Lower lobe of right lung (tissue), 2 donors: ENCODE measurements at regions not wholly inside any gene's neighbourhood (a gene's known extent, or its start where the extent isn't known, plus 50 kb on each side); places are given as distances from the start of the nearest gene placed in this dataset.

Experiments used
- ATAC-seq, 2 donors: fragments of 200-7000 bp; cut with Tn5 transposase; one replicate each; pipeline ENCODE4 v1.9.1; 2020 to 2022; ENCODE audit warnings: mild to moderate bottlenecking in 2 of 2, moderate library complexity in 2 of 2
- DNase-seq: peaks from one replicate; pipeline ENCODE4 v3.0.0-alpha.2; 2020
- H3K27ac ChIP-seq: fragments of 200-600 bp; one replicate; pipeline ENCODE4 v1.8.0; 2022
- H3K27me3 ChIP-seq: fragments of 200-600 bp; one replicate; pipeline ENCODE4 v1.8.0; 2022; ENCODE audit warnings: low read depth
- H3K36me3 ChIP-seq: fragments of 200-600 bp; one replicate; pipeline ENCODE4 v1.8.0; 2022; ENCODE audit warnings: mild to moderate bottlenecking
- H3K4me1 ChIP-seq: fragments of 200-600 bp; one replicate; pipeline ENCODE4 v1.8.0; 2022
- H3K4me3 ChIP-seq: fragments of 200-600 bp; one replicate; pipeline ENCODE4 v1.8.0; 2022; ENCODE audit warnings: mild to moderate bottlenecking
- H3K9me3 ChIP-seq: fragments of 200-600 bp; one replicate; pipeline ENCODE4 v1.8.0; 2022
- intact Hi-C: fragments of 100-400 bp; cut with DNase I; formaldehyde crosslinking; loops from one replicate; pipeline ENCODE4 v1.11.0; 2022
- TF ChIP-seq, protein P1 (sequence below): fragments of 200-600 bp; IDR thresholded peaks from one replicate; pipeline ENCODE4 v1.8.0; 2022; ENCODE audit warnings: antibody characterized with exemption, mild to moderate bottlenecking
- donor health status: DM: no; HTN: yes; CAD: no; lungs with severe emphysema.

- no peaks in the 10 kb centered on the region for H3K9me3 ChIP-seq
- H3K4me3 ChIP-seq: no peak overlapping the region
- peaks cover 15% of the 10 kb centered on the region for H3K27me3 ChIP-seq
- H3K27ac ChIP-seq: no peak overlapping the region
- TF ChIP-seq, protein P1, sequence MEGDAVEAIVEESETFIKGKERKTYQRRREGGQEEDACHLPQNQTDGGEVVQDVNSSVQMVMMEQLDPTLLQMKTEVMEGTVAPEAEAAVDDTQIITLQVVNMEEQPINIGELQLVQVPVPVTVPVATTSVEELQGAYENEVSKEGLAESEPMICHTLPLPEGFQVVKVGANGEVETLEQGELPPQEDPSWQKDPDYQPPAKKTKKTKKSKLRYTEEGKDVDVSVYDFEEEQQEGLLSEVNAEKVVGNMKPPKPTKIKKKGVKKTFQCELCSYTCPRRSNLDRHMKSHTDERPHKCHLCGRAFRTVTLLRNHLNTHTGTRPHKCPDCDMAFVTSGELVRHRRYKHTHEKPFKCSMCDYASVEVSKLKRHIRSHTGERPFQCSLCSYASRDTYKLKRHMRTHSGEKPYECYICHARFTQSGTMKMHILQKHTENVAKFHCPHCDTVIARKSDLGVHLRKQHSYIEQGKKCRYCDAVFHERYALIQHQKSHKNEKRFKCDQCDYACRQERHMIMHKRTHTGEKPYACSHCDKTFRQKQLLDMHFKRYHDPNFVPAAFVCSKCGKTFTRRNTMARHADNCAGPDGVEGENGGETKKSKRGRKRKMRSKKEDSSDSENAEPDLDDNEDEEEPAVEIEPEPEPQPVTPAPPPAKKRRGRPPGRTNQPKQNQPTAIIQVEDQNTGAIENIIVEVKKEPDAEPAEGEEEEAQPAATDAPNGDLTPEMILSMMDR: no peak
- ATAC-seq (no peak), DNase-seq (no peak)
- H3K36me3 ChIP-seq: no peaks in the 10 kb centered on the region
- intact Hi-C loops: no loop called here
- H3K4me1 ChIP-seq: no peaks in the 10 kb centered on the region
These were observed 155.1 kb downstream of the HIPK3 start for GRCh38 chr11:33412241-33412640.

DNA sequence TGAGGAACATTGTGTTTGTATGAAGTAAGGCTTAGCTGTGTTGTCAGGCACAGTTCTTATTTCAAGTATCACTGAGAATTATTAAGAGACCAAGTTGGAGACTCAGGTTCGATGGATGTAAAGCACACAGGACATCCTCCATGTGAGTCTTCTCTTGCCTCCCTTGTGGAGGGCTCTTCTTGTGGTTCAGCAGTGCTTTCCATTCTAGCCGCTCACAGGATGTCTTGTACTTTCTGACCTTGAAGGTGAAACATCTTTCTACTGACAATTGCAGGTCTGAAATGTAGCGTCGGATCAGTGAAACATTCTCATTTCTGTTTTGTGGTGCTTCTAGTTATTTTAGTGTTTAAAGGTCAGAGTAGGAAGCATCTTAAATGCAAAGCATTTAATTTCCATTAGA lies 154.6 kb downstream of the HIPK3 start:
- intact Hi-C loops: no loop called here
- peaks cover 11% of the 10 kb centered on the region for H3K27me3 ChIP-seq
- H3K9me3 ChIP-seq: no peaks in the 10 kb centered on the region
- H3K27ac ChIP-seq: no peak overlapping the region
- no peak for DNase-seq
- ATAC-seq: no peak
- TF ChIP-seq, protein P1: no peak
- no peaks in the 10 kb centered on the region for H3K36me3 ChIP-seq
- no peaks in the 10 kb centered on the region for H3K4me1 ChIP-seq
- H3K4me3 ChIP-seq: no peak overlapping the region

DNA sequence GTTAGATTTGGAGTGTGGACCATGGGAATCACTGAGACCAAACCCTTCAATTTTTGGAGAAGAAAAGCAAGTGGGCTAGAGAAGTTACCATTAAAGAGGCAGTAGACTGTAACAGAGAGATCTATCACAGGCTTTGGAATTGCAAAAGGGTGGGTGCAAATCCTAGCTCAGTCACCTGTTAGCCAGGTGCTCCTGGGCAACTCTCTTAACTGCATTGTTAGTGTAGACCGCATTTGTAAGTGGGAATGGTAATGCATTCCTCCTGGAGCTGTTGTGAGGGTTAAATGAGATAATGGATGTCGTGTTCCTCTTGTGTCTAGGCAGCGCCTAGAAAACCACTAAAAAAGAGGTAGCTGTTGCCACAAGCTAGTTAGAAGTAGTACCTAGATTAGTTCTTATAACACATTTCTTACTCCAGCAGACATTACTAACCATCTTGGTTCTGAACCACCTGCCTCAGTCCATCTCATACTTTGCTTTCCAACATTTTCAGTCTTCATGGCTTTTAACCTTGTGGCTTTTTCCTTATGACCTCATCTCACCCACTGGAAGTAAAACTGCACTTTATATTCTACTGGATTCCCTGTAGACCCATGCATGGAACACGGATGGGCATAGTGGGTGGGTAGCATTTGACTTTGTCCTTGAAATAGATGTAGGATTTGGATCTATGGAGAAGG lies 153.0 kb downstream of the HIPK3 start:
- DNase-seq (no peak), ATAC-seq (no peak)
- no peak overlapping the region for H3K4me3 ChIP-seq
- H3K36me3 ChIP-seq: no peaks in the 10 kb centered on the region
- intact Hi-C loops: no loop called here
- no peak overlapping the region for H3K27ac ChIP-seq
- TF ChIP-seq, protein P1: no peak
- H3K4me1 ChIP-seq: no peaks in the 10 kb centered on the region
- H3K27me3 ChIP-seq: peaks cover 1% of the 10 kb centered on the region
- H3K9me3 ChIP-seq: no peaks in the 10 kb centered on the region
